Caco-2 (cell line): ENCODE measurements at regions not wholly inside any gene's neighbourhood (a gene's known extent, or its start where the extent isn't known, plus 50 kb on each side); places are given as distances from the start of the nearest gene placed in this dataset.

ENCODE experiments used
- BruUV-seq: library from RNA; stranded (reverse); fragments of 400-500 nt; replicated peaks from 2 replicates; lab custom pipeline; 2021; lab: Mats Ljungman, UMichigan
- CTCF ChIA-PET: fragments of 300-600 bp; sonication (Branson Sonifier 250); formaldehyde crosslinking; loops from one replicate; lab custom pipeline; 2022; ENCODE audit warnings: antibody characterized with exemption; lab: Charles Lee
- POLR2A ChIA-PET: fragments of 300-600 bp; sonication (Branson Sonifier 250); formaldehyde crosslinking; loops from one replicate; lab custom pipeline; 2022; ENCODE audit warnings: antibody characterized with exemption; lab: Charles Lee
- DNase-seq, 2 experiments: peaks; one replicate each; pipeline versions ENCODE4 v3.0.0 to v3.0.0-alpha.2; 2020 to 2022
- H3K27me3 ChIP-seq: replicated peaks from 2 replicates; pipeline ENCODE4 v1.6.0; 2011; ENCODE audit warnings: low read length; ENCODE audit not compliant: control insufficient read depth, insufficient read depth
- H3K36me3 ChIP-seq: 2 replicates; pipeline ENCODE4 v1.5.1; 2011; ENCODE audit warnings: low read length; ENCODE audit not compliant: control insufficient read depth, insufficient read depth
- H3K4me1 ChIP-seq: fragments of 250-450 bp; sonication (Bioruptor Pico); 2 replicates; pipeline ENCODE4 v1.5.1; 2020; ENCODE audit warnings: mild to moderate bottlenecking
- H3K4me3 ChIP-seq: 2 replicates; pipeline ENCODE4 v1.5.1; 2011; ENCODE audit warnings: low read depth, mild to moderate bottlenecking, control low read depth, low read length
- H3K9me3 ChIP-seq: fragments of 250-450 bp; sonication (Bioruptor Pico); 2 replicates; pipeline ENCODE4 v1.5.1; 2020; ENCODE audit warnings: mild to moderate bottlenecking, moderate library complexity
- H3K27ac Mint-ChIP-seq: one replicate; pipeline ENCODE4 v1.8.0; 2022; ENCODE audit warnings: mixed read lengths; ENCODE audit not compliant: unreplicated experiment
- H3K27me3 Mint-ChIP-seq: one replicate; pipeline ENCODE4 v1.8.0; 2022; ENCODE audit warnings: mixed read lengths; ENCODE audit not compliant: insufficient read depth, unreplicated experiment
- H3K36me3 Mint-ChIP-seq: one replicate; pipeline ENCODE4 v1.8.0; 2022; ENCODE audit warnings: mild to moderate bottlenecking, mixed read lengths; ENCODE audit not compliant: insufficient read depth, unreplicated experiment
- H3K4me1 Mint-ChIP-seq: one replicate; pipeline ENCODE4 v1.8.0; 2022; ENCODE audit warnings: low read depth, mixed read lengths; ENCODE audit not compliant: unreplicated experiment
- H3K4me3 Mint-ChIP-seq: one replicate; pipeline ENCODE4 v1.8.0; 2022; ENCODE audit warnings: mild to moderate bottlenecking, moderate library complexity, mixed read lengths; ENCODE audit not compliant: unreplicated experiment
- H3K9me3 Mint-ChIP-seq: one replicate; pipeline ENCODE4 v1.8.0; 2022; ENCODE audit warnings: mixed read lengths; ENCODE audit not compliant: unreplicated experiment
- intact Hi-C: fragments of 100-400 bp; cut with micrococcal nuclease; formaldehyde crosslinking; loops from one replicate; pipeline ENCODE4 v1.10.0; 2022; ENCODE audit not compliant: unreplicated experiment
- TF ChIP-seq, protein P1 (sequence below), 2 experiments: fragments of 200-600 bp in 1 of 2; IDR thresholded peaks; 1 replicate in 1 of 2; 2 replicates in 1 of 2; pipeline versions ENCODE4 v1.5.1 to v1.8.0; 2011 to 2022; ENCODE audit warnings: antibody characterized with exemption in 1 of 2, control low read depth in 1 of 2, inconsistent platforms in 1 of 2, low read depth in 1 of 2, low read length in 1 of 2, mild to moderate bottlenecking in 1 of 2, moderate library complexity in 1 of 2; ENCODE audit not compliant: insufficient read depth in 1 of 2, severe bottlenecking in 1 of 2, unreplicated experiment in 1 of 2

DNA sequence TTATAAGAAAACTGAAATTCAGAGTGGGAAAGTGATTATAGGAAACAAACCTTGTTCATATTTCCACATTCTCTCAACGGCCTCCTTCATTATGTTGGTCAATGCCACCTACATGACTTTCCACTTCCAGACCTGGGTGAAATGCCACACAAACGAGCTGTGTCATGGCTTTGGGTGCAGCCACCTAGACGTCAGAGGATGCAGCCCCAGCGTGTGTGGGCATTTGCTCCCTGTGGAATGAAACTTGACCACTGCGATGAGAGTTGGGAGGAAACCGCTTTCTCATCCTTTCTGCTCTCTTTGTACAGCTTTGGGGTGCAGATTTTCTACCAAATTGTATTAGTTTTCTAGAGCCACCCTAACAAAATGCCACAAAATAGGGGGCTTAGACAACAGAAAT lies 291.0 kb downstream of the CYRIA start:
- intact Hi-C loops = no loop called here
- no TSS peak for BruUV-seq
- Histone ChIP-seq H3K4me3 (no peak overlapping the region), H3K27me3 (no peaks in the 10 kb centered on the region), H3K4me1 (no peaks in the 10 kb centered on the region), H3K36me3 (no peaks in the 10 kb centered on the region), H3K9me3 (no peaks in the 10 kb centered on the region; the same call in 1 of the 2 replicates)
- ChIA-PET CTCF (no interaction called here), POLR2A (no interaction called here)
- no peaks in the 10 kb centered on the region for H3K27me3 Mint-ChIP-seq
- no peak overlapping the region for H3K4me3 Mint-ChIP-seq
- H3K4me1 Mint-ChIP-seq = peaks cover 8% of the 10 kb centered on the region
- H3K9me3 Mint-ChIP-seq = peaks cover 21% of the 10 kb centered on the region
- no peak for DNase-seq
- no peak overlapping the region for H3K27ac Mint-ChIP-seq
- TF ChIP-seq, protein P1, sequence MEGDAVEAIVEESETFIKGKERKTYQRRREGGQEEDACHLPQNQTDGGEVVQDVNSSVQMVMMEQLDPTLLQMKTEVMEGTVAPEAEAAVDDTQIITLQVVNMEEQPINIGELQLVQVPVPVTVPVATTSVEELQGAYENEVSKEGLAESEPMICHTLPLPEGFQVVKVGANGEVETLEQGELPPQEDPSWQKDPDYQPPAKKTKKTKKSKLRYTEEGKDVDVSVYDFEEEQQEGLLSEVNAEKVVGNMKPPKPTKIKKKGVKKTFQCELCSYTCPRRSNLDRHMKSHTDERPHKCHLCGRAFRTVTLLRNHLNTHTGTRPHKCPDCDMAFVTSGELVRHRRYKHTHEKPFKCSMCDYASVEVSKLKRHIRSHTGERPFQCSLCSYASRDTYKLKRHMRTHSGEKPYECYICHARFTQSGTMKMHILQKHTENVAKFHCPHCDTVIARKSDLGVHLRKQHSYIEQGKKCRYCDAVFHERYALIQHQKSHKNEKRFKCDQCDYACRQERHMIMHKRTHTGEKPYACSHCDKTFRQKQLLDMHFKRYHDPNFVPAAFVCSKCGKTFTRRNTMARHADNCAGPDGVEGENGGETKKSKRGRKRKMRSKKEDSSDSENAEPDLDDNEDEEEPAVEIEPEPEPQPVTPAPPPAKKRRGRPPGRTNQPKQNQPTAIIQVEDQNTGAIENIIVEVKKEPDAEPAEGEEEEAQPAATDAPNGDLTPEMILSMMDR (IDR thresholded peaks at IDR 0.05; ENCODE audit: insufficient read depth in 1 of 2, low read depth in 1 of 2, low read length in 1 of 2, severe bottlenecking in 1 of 2, unreplicated experiment in 1 of 2) = no peak
- no peaks in the 10 kb centered on the region for H3K36me3 Mint-ChIP-seq

DNA sequence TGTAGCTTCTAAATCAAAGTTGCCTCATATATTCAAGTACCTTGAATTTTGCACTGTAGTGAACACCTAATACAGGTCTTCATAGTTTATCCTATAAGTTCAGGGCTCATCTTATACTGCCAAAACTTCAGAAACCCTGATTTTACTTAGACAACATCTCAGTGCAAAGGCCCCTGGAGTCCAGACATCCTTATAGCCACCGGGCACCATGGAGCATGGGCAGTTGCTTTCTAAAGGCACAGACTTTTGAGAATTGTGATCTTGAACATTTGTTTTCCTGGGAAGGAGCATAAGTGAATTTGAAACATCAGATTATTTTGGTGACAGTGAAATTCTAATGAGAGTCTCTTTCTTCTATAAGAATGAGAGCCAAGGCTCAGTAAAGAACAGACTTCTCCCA lies 292.3 kb downstream of the CYRIA start:
- no peaks in the 10 kb centered on the region; the same call in 1 of the 2 replicates for H3K9me3 ChIP-seq
- TF ChIP-seq, protein P1 (IDR thresholded peaks at IDR 0.05; ENCODE audit: insufficient read depth in 1 of 2, low read depth in 1 of 2, low read length in 1 of 2, severe bottlenecking in 1 of 2, unreplicated experiment in 1 of 2) = no peak
- H3K27me3 Mint-ChIP-seq = no peaks in the 10 kb centered on the region
- BruUV-seq = no TSS peak
- DNase-seq = no peak
- no peak overlapping the region for H3K4me3 ChIP-seq
- no peaks in the 10 kb centered on the region for H3K4me1 ChIP-seq
- no peak overlapping the region for H3K4me3 Mint-ChIP-seq
- no peaks in the 10 kb centered on the region for H3K27me3 ChIP-seq
- intact Hi-C loops = no loop called here
- peaks cover 11% of the 10 kb centered on the region for H3K4me1 Mint-ChIP-seq
- POLR2A ChIA-PET = no interaction called here
- H3K9me3 Mint-ChIP-seq = peaks cover 21% of the 10 kb centered on the region
- H3K27ac Mint-ChIP-seq = no peak overlapping the region
- H3K36me3 ChIP-seq = no peaks in the 10 kb centered on the region
- no peaks in the 10 kb centered on the region for H3K36me3 Mint-ChIP-seq
- CTCF ChIA-PET = no interaction called here

DNA sequence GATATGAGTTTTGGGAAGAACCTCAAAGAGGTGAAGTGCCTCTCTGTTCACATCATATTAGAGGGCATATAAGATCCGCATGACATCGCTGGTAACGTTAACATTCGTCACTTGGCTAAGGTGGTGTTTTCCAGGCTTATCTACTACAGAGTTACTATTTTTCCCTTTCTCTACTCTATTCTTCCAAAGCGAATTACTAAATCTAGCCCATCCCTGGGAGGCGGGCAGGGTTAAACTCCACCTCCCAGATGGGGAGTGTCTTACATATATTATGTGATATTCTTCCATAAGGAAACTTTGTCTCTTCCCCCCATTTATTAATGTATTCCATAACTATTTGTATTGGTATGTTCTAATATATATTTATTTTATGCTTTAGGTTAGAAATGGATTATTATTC lies 293.9 kb downstream of the CYRIA start:
- H3K27me3 ChIP-seq = no peaks in the 10 kb centered on the region
- no peaks in the 10 kb centered on the region; the same call in 1 of the 2 replicates for H3K9me3 ChIP-seq
- BruUV-seq = no TSS peak
- Mint-ChIP-seq H3K27me3 (no peaks in the 10 kb centered on the region), H3K36me3 (no peaks in the 10 kb centered on the region), H3K4me3 (no peak overlapping the region), H3K9me3 (peaks cover 21% of the 10 kb centered on the region), H3K27ac (no peak overlapping the region), H3K4me1 (peaks cover 6% of the 10 kb centered on the region)
- TF ChIP-seq, protein P1 (IDR thresholded peaks at IDR 0.05; ENCODE audit: insufficient read depth in 1 of 2, low read depth in 1 of 2, low read length in 1 of 2, severe bottlenecking in 1 of 2, unreplicated experiment in 1 of 2) = no peak
- no peaks in the 10 kb centered on the region for H3K36me3 ChIP-seq
- DNase-seq = no peak
- intact Hi-C loops = no loop called here
- no peaks in the 10 kb centered on the region for H3K4me1 ChIP-seq
- ChIA-PET POLR2A (no interaction called here), CTCF (no interaction called here)
- no peak overlapping the region for H3K4me3 ChIP-seq
